ENCODE measurements at regions not wholly inside any gene's neighbourhood (a gene's known extent, or its start where the extent isn't known, plus 50 kb on each side); places are given as distances from the start of the nearest gene placed in this dataset.

DNA sequence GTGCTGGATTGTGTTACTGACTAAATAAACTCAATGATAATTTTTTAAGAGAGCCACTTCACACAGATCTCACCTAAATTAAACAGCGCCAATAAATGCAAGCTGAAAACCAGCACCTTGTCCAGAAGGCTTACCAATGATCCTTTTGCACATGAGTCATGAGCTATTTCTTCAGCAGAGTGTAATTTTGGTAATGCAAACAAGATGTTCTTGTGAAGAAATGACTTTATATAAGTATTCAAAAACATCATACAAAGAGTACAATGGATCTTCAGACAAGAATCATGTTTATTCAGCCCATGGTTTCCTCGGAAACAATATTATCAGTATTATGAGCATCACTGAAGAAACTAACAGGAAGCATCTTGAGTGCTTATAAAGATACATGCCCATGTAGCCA is 263.8 kb upstream of the UBE2E2 start:
- Mint-ChIP-seq H3K27ac (ENCODE audit: unreplicated experiment) (no peak overlapping the region), H3K4me3 (ENCODE audit: low read depth, unreplicated experiment) (no peak overlapping the region), H3K36me3 (ENCODE audit: insufficient read depth, unreplicated experiment) (no peaks in the 10 kb centered on the region), H3K9me3 (ENCODE audit: low read depth, unreplicated experiment) (no peaks in the 10 kb centered on the region), H3K27me3 (ENCODE audit: unreplicated experiment) (peaks cover 13% of the 10 kb centered on the region), H3K4me1 (ENCODE audit: low read depth, unreplicated experiment) (no peaks in the 10 kb centered on the region)
- CTCF ChIA-PET = no interaction called here
- intact Hi-C loops (cut with micrococcal nuclease; ENCODE audit: unreplicated experiment) = no loop called here
- no peak for DNase-seq
- no TSS peak for BruUV-seq (replicated peaks)
- TF ChIP-seq, protein P1, sequence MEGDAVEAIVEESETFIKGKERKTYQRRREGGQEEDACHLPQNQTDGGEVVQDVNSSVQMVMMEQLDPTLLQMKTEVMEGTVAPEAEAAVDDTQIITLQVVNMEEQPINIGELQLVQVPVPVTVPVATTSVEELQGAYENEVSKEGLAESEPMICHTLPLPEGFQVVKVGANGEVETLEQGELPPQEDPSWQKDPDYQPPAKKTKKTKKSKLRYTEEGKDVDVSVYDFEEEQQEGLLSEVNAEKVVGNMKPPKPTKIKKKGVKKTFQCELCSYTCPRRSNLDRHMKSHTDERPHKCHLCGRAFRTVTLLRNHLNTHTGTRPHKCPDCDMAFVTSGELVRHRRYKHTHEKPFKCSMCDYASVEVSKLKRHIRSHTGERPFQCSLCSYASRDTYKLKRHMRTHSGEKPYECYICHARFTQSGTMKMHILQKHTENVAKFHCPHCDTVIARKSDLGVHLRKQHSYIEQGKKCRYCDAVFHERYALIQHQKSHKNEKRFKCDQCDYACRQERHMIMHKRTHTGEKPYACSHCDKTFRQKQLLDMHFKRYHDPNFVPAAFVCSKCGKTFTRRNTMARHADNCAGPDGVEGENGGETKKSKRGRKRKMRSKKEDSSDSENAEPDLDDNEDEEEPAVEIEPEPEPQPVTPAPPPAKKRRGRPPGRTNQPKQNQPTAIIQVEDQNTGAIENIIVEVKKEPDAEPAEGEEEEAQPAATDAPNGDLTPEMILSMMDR (IDR thresholded peaks at IDR 0.05; ENCODE audit: unreplicated experiment) = no peak

DNA sequence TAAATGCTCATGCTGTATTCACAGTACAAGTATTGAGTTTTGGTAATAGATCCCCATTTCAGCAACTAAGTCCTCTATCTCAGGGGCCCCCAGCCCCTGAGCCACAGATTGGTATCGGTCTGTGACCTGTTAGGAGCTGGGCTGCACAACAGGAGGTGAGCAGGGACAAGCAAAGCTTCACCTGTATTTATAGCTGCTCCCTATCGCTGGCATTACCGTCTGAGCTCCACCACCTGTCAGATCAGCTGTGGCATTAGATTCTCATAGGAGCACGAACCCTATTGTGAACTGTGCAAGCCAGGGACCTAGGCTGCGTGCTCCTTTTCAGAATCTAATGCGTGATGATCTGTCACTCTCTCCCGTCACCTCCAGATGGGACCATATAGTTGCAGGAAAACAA is 262.8 kb upstream of the UBE2E2 start:
- Mint-ChIP-seq H3K27ac (ENCODE audit: unreplicated experiment) (no peak overlapping the region), H3K4me3 (ENCODE audit: low read depth, unreplicated experiment) (no peak overlapping the region), H3K9me3 (ENCODE audit: low read depth, unreplicated experiment) (no peaks in the 10 kb centered on the region), H3K36me3 (ENCODE audit: insufficient read depth, unreplicated experiment) (no peaks in the 10 kb centered on the region), H3K4me1 (ENCODE audit: low read depth, unreplicated experiment) (no peaks in the 10 kb centered on the region), H3K27me3 (ENCODE audit: unreplicated experiment) (peaks cover 13% of the 10 kb centered on the region)
- CTCF ChIA-PET = no interaction called here
- DNase-seq = no peak
- no TSS peak for BruUV-seq (replicated peaks)
- intact Hi-C loops (cut with micrococcal nuclease; ENCODE audit: unreplicated experiment) = no loop called here
- TF ChIP-seq, protein P1 (IDR thresholded peaks at IDR 0.05; ENCODE audit: unreplicated experiment) = no peak

DNA sequence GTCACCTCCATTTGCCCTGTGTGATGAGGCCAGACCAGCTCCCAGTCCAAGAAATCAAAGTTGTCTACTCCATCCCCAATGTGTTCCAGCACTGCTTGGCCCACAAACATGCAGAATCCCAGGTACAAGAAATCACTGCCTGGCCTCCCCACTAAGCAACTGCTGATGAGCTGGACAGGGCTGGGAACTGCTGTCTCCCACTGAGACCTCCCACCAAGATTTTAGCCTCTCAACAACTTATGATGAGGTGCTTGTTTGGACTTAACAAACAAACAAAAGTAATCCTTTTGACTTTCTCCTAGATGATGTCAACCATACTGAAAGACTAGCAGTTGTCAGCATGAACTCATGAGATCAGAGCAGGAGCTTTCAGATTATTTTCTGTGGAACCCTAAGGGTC is 260.1 kb upstream of the UBE2E2 start:
- H3K27me3 Mint-ChIP-seq (ENCODE audit: unreplicated experiment) = peaks cover 13% of the 10 kb centered on the region
- intact Hi-C loops (cut with micrococcal nuclease; ENCODE audit: unreplicated experiment) = no loop called here
- H3K4me1 Mint-ChIP-seq (ENCODE audit: low read depth, unreplicated experiment) = no peaks in the 10 kb centered on the region
- no peaks in the 10 kb centered on the region for H3K36me3 Mint-ChIP-seq (ENCODE audit: insufficient read depth, unreplicated experiment)
- TF ChIP-seq, protein P1 (IDR thresholded peaks at IDR 0.05; ENCODE audit: unreplicated experiment) = no peak
- BruUV-seq (replicated peaks) = no TSS peak
- no peak overlapping the region for H3K27ac Mint-ChIP-seq (ENCODE audit: unreplicated experiment)
- peaks cover 3% of the 10 kb centered on the region for H3K9me3 Mint-ChIP-seq (ENCODE audit: low read depth, unreplicated experiment)
- DNase-seq = no peak
- no peak overlapping the region for H3K4me3 Mint-ChIP-seq (ENCODE audit: low read depth, unreplicated experiment)
- CTCF ChIA-PET = no interaction called here

DNA sequence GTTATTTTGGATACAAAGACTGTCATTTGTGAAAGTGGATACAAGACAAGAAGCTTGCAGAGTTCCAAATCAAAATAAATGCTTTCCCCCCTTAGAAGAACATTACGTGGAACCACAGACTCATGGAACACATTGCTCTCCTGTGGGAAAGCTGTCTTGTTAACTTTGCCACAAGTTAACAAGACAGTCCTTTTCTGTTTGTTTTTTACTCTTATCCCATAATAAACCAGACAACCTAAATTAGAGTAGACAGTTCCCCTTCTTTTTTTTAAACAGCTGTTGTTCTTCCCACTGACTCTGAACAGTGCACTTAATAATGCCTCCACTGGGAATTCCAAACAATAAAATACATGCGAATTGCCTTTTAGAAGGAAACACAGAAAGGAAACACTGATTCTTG is 255.3 kb upstream of the UBE2E2 start:
- intact Hi-C loops (cut with micrococcal nuclease; ENCODE audit: unreplicated experiment) = no loop called here
- no TSS peak for BruUV-seq (replicated peaks)
- Mint-ChIP-seq H3K9me3 (ENCODE audit: low read depth, unreplicated experiment) (peaks cover 3% of the 10 kb centered on the region), H3K36me3 (ENCODE audit: insufficient read depth, unreplicated experiment) (no peaks in the 10 kb centered on the region), H3K27me3 (ENCODE audit: unreplicated experiment) (no peaks in the 10 kb centered on the region), H3K4me3 (ENCODE audit: low read depth, unreplicated experiment) (no peak overlapping the region), H3K27ac (ENCODE audit: unreplicated experiment) (no peak overlapping the region), H3K4me1 (ENCODE audit: low read depth, unreplicated experiment) (no peaks in the 10 kb centered on the region)
- DNase-seq = no peak
- CTCF ChIA-PET = no interaction called here
- TF ChIP-seq, protein P1 (IDR thresholded peaks at IDR 0.05; ENCODE audit: unreplicated experiment) = no peak

DNA sequence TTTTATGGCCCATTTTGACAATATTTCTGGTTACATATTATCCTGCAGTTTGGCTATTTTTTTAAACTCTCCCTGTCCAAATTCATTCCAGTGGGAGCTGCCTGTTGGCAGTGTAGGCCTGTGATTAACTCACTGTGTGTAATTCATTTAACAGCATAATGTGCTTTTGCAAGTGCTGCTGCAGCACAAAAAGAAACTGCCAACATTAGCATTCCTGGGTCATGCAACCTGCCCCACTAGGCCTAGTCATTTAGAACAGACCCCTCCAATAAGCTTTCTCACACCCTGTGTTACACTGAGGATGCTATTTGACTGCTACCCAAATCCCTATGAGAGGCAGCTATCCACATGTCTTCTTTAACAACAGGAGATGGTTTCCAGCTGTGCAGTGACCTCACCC is 251.2 kb upstream of the UBE2E2 start:
- intact Hi-C loops (cut with micrococcal nuclease; ENCODE audit: unreplicated experiment) = no loop called here
- DNase-seq = no peak
- Mint-ChIP-seq H3K27ac (ENCODE audit: unreplicated experiment) (no peak overlapping the region), H3K36me3 (ENCODE audit: insufficient read depth, unreplicated experiment) (no peaks in the 10 kb centered on the region), H3K9me3 (ENCODE audit: low read depth, unreplicated experiment) (no peaks in the 10 kb centered on the region), H3K27me3 (ENCODE audit: unreplicated experiment) (no peaks in the 10 kb centered on the region), H3K4me3 (ENCODE audit: low read depth, unreplicated experiment) (no peak overlapping the region), H3K4me1 (ENCODE audit: low read depth, unreplicated experiment) (no peaks in the 10 kb centered on the region)
- TF ChIP-seq, protein P1 (IDR thresholded peaks at IDR 0.05; ENCODE audit: unreplicated experiment) = no peak
- BruUV-seq (replicated peaks) = no TSS peak
- CTCF ChIA-PET = no interaction called here

All from Calu3 (cell line).